GM12874 (cell line): ENCODE measurements at regions not wholly inside any gene's neighbourhood (a gene's known extent, or its start where the extent isn't known, plus 50 kb on each side); places are given as distances from the start of the nearest gene placed in this dataset.

Experiments
- CTCF ChIP-seq: IDR thresholded peaks from 2 replicates; pipeline ENCODE4 v1.5.1; 2011; ENCODE audit warnings: low read depth, mild to moderate bottlenecking, control low read depth, low read length, moderate library complexity; ENCODE audit not compliant: insufficient read depth

- TF ChIP-seq CTCF = no peak
These were observed 570.7 kb upstream of the SLITRK5 start for GRCh38 chr13:87100431-87100830.

GRCh38 chr13:87107651-87108050 lies 563.5 kb upstream of the SLITRK5 start:
- TF ChIP-seq CTCF = no peak

- TF ChIP-seq CTCF = no peak
These were observed 550.7 kb upstream of the SLITRK5 start for GRCh38 chr13:87120476-87120875.

- no peak for TF ChIP-seq CTCF
These were observed 548.6 kb upstream of the SLITRK5 start for GRCh38 chr13:87122551-87122950.

- no peak for TF ChIP-seq CTCF
These were observed 547.0 kb upstream of the SLITRK5 start for GRCh38 chr13:87123987-87124784.

GRCh38 chr13:87124785-87125074 lies 546.4 kb upstream of the SLITRK5 start:
- no peak for TF ChIP-seq CTCF

- no peak for TF ChIP-seq CTCF
These were observed 543.1 kb upstream of the SLITRK5 start for GRCh38 chr13:87128036-87128435.
